Left lung (tissue), 4 donors: ENCODE measurements at regions not wholly inside any gene's neighbourhood (a gene's known extent, or its start where the extent isn't known, plus 50 kb on each side); places are given as distances from the start of the nearest gene placed in this dataset.
A peak's percentile ranks its signal among the peaks of the same experiment; 100 is the strongest.
"Not testable (repeated sequence)": the region's sequence is repeated elsewhere in the genome, so short reads cannot be mapped to it uniquely, and the experiment has no call there.

Experiments used
- ATAC-seq: fragments of 200-7000 bp; cut with Tn5 transposase; one replicate; pipeline ENCODE4 v1.9.1; 2020; ENCODE audit warnings: moderate library complexity
- DNase-seq, 4 donors: peaks; one replicate each; pipeline ENCODE4 v3.0.0-alpha.2; 2013 to 2020
- H3K27ac ChIP-seq, 2 donors: fragments of 200-600 bp; sonication (generic) in 1 of 2; one replicate each; pipeline versions ENCODE4 v1.5.0 to v1.8.0; 2020 to 2021
- H3K27me3 ChIP-seq, 2 donors: fragments of 200-600 bp; sonication (generic) in 1 of 2; one replicate each; pipeline versions ENCODE4 v1.5.0 to v1.8.0; 2020 to 2021
- H3K36me3 ChIP-seq, 2 donors: fragments of 200-600 bp; sonication (generic) in 1 of 2; one replicate each; pipeline versions ENCODE4 v1.5.0 to v1.8.0; 2020 to 2021
- H3K4me1 ChIP-seq, 2 donors: fragments of 200-600 bp; one replicate each; pipeline ENCODE4 v1.8.0; 2021
- H3K4me3 ChIP-seq, 2 donors: fragments of 200-600 bp; sonication (generic) in 1 of 2; one replicate each; pipeline versions ENCODE4 v1.5.0 to v1.8.0; 2020 to 2021; ENCODE audit warnings: mild to moderate bottlenecking in 1 of 2
- H3K9me3 ChIP-seq, 2 donors: fragments of 200-600 bp; sonication (generic) in 1 of 2; one replicate each; pipeline versions ENCODE4 v1.5.0 to v1.8.0; 2020 to 2021
- intact Hi-C, 2 donors: fragments of 100-400 bp; cut with DNase I; formaldehyde crosslinking; loops; one replicate each; pipeline versions ENCODE4 v1.11.2 to v1.14.2; 2022
- donor health status: DM: no; HTN: yes; CAD: no.
- donor health status: DM: no; HTN: no; CAD: no.

DNA sequence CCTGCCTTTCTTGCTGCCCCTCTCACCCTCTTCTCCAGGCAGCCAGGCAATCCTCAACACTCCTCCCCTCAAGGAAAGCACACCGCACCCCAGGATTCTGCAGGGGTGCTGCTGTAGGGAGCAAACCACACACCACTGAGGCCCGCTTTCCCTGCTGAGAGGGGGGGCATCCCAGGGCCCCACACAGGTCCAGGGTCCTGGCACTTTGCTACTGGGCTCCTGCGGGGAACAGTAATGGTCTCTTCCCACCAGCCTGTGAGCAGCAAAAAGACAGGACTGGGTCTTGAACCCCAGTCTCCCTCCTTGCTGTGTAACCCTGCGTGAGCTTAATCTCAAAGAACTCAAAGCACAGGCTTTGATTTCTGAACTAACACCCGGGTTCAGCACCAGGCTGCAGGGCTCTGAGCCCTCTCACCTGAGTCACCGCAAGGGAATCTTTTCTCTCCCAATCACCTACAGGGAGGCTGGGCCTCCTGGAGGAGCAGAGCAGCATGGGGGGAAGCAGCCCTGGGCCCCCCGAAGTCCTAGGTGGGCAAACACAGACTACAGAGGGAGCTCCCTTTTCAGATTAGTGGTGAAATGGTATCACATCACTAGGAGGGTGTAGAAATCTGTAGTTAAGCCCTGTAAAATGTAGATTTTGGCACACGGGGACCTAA is 232.6 kb downstream of the POTEG start:
- H3K27me3 ChIP-seq, H3K9me3 ChIP-seq, H3K27ac ChIP-seq, ATAC-seq, intact Hi-C loops, H3K36me3 ChIP-seq, H3K4me1 ChIP-seq, DNase-seq, H3K4me3 ChIP-seq: not testable (repeated sequence)

- H3K4me1 ChIP-seq, intact Hi-C loops, H3K27ac ChIP-seq, ATAC-seq, H3K9me3 ChIP-seq, DNase-seq, H3K4me3 ChIP-seq, H3K36me3 ChIP-seq, H3K27me3 ChIP-seq: not testable (repeated sequence)
Observed at GRCh38 chr14:19202053-19202442, 232.1 kb downstream of the POTEG start.

GRCh38 chr14:19203250-19203972 is 230.7 kb downstream of the POTEG start:
- H3K36me3 ChIP-seq, H3K4me1 ChIP-seq, H3K27me3 ChIP-seq, H3K4me3 ChIP-seq, H3K27ac ChIP-seq, ATAC-seq, intact Hi-C loops, DNase-seq, H3K9me3 ChIP-seq: not testable (repeated sequence)

DNA sequence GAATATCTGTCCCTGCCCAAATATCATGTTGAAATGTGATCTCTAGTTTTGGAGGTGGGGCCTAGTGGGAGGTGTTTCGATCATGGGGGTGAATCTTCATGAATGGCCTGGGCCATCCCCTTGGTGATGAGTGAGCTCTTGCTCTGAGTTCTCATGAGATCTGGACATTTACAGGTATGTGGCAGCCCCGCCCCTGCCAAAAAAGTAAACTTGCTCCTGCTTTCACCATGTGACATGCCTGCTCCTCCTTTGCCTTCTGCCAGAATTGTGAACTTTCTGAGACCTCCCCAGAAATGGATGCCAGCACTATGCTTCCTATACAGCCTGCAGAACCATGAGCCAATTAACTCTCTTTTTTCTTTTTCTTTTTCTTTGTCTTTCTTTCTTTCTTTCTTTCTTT is 229.3 kb downstream of the POTEG start:
- H3K9me3 ChIP-seq, DNase-seq, intact Hi-C loops, H3K4me1 ChIP-seq, H3K27ac ChIP-seq, H3K27me3 ChIP-seq, ATAC-seq, H3K36me3 ChIP-seq, H3K4me3 ChIP-seq: not testable (repeated sequence)

DNA sequence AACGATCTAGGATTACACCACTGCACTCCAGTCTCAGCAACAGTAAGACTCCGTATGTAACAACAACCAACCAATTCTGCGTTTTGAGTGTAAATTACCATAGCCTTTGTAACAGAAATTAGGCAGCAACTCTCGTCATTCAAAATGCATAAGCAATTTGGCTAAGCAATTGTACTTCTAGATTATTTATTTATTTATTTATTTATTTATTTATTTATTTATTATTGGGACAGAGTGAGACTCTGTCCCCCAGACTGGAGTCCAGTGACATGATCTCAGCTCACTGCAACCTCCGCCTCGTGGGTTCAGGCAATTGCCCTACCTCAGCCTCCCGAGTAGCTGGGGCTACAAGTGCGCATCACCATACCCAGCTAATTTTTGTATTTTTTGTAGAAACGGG is 217.7 kb downstream of the POTEG start:
- not testable (repeated sequence) for H3K4me3 ChIP-seq, ATAC-seq, DNase-seq

GRCh38 chr14:19219423-19219822 is 214.7 kb downstream of the POTEG start:
- H3K9me3 ChIP-seq, H3K4me3 ChIP-seq, ATAC-seq, H3K27me3 ChIP-seq, intact Hi-C loops, DNase-seq, H3K36me3 ChIP-seq, H3K27ac ChIP-seq, H3K4me1 ChIP-seq: not testable (repeated sequence)

More for the DNA sequence above, 217.7 kb downstream of the POTEG start:
- H3K4me1 ChIP-seq, H3K36me3 ChIP-seq, H3K27me3 ChIP-seq, H3K9me3 ChIP-seq, H3K27ac ChIP-seq, intact Hi-C loops: not testable (repeated sequence)

DNA sequence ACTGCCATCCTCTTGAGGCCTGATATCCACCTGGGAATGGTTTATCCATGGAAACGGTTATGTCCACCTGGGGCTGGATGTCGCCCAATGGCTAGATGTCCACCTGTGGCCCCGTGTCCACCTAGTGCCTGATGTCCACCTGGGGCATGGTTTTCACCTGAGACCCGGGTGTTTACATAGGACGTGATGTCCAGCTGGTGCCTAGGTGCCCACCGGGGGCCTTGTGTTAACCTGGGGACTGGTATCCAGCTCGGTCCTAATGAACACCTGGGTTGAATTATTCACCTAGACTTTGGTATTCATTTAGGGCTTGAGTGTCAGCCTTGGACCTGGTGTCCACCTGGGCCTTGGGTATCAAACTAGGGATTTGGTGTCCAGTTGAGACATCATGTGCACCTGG is 202.7 kb downstream of the POTEG start:
- H3K4me3 ChIP-seq, H3K36me3 ChIP-seq, DNase-seq, H3K4me1 ChIP-seq, ATAC-seq, H3K27me3 ChIP-seq, H3K9me3 ChIP-seq, H3K27ac ChIP-seq, intact Hi-C loops: not testable (repeated sequence)

DNA sequence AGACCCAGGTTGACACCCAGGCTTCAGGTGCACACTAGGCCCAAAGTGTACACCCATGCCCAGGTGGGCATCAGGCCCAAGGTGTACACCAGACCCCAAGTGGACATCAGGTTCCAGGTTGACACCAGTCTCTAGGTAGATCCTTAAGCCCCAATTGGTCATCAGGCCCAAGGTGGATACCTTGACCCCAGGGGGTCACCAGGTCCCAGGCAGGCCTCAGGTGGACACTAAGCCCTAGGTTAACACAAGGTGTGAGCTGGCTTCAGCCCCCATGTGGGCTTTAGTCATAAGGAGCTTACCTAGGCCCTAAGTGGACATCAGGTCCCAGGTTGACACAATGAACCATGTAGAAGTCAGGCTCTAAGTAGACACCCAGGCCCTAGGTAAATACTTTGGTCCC is 200.1 kb downstream of the POTEG start:
- H3K27me3 ChIP-seq, H3K4me1 ChIP-seq, H3K27ac ChIP-seq, intact Hi-C loops, H3K9me3 ChIP-seq, H3K4me3 ChIP-seq, DNase-seq, ATAC-seq, H3K36me3 ChIP-seq: not testable (repeated sequence)

DNA sequence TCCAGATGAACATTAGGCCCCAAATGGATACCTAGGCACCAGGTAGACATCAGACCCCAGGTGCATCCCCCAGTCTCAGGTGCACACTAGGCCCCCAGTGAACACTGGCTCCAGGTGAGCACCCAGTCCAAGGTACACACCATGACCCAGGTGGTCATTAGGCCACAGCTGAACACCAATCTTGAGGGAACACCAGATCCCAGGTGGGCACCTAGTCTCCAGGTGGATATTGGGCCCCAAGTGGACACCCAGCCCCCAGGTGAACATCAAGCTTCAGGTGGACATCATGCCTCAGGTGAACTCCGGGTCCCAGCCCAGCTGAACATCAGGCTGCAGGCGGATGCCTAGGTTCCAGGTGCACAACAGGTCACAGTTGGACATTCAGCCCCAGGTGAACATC is 196.5 kb downstream of the POTEG start:
- H3K4me3 ChIP-seq, H3K36me3 ChIP-seq, H3K27ac ChIP-seq, intact Hi-C loops, H3K4me1 ChIP-seq, H3K9me3 ChIP-seq, H3K27me3 ChIP-seq, ATAC-seq: not testable (repeated sequence)
- DNase-seq: peak in 1 of 4 donors; percentile 26

- H3K4me1 ChIP-seq, H3K4me3 ChIP-seq, H3K36me3 ChIP-seq, H3K9me3 ChIP-seq, intact Hi-C loops, H3K27me3 ChIP-seq, DNase-seq, ATAC-seq, H3K27ac ChIP-seq: not testable (repeated sequence)
Observed at GRCh38 chr14:19238584-19238983, 195.6 kb downstream of the POTEG start.

GRCh38 chr14:19239981-19240380 is 194.2 kb downstream of the POTEG start:
- H3K4me3 ChIP-seq, H3K9me3 ChIP-seq, H3K4me1 ChIP-seq, intact Hi-C loops, H3K27ac ChIP-seq, ATAC-seq, H3K27me3 ChIP-seq, H3K36me3 ChIP-seq: not testable (repeated sequence)
- DNase-seq: peak in 1 of 4 donors; percentile 67

DNA sequence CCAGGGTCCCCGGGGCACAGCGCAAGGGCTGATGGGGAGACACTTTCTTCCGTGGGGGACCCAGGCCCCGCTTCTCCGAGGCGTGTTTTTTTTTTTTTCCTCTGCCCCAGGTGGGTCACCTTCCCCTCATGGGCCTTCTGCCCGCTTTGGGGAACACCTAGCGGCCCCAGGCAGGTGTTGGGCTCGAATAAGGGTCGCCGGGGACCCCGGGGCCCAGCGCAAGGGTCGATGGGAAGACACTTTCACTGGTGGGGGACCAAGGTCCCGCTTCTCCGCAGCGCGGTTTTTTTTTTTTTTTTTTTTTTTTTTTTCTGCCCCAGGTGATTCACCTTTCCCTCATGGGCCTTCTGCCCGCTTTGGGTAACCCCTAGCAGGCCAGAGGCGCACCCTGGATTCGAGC is 193.8 kb downstream of the POTEG start:
- DNase-seq, H3K27me3 ChIP-seq, H3K4me1 ChIP-seq, H3K27ac ChIP-seq, H3K36me3 ChIP-seq, intact Hi-C loops, ATAC-seq, H3K9me3 ChIP-seq, H3K4me3 ChIP-seq: not testable (repeated sequence)

GRCh38 chr14:19241451-19241850 is 192.7 kb downstream of the POTEG start:
- H3K27me3 ChIP-seq, H3K4me1 ChIP-seq, H3K9me3 ChIP-seq, H3K36me3 ChIP-seq, ATAC-seq, H3K4me3 ChIP-seq, intact Hi-C loops, H3K27ac ChIP-seq: not testable (repeated sequence)
- DNase-seq: peak in 1 of 4 donors; percentile 60

DNA sequence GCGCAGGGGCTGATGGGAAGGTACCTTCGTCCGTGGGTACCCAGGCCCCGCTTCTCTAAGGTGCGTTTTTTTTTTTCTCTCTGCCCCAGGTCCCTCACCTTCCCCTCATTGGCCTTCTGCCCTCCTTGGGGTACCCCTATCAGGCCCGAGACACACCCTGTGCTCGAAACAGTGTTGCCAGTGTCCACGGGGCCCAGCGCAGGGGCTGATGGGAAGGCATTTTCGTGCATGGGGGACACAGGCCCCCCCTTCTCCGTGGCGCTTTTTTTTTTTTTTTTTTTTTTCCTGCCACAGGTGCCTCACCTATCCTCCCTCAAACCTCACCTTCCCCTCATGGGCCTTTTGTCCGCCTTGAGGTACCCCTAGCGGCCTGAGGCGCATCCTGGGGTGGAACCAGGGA is 191.6 kb downstream of the POTEG start:
- DNase-seq, ATAC-seq, H3K27ac ChIP-seq, intact Hi-C loops, H3K4me1 ChIP-seq, H3K9me3 ChIP-seq, H3K27me3 ChIP-seq, H3K4me3 ChIP-seq, H3K36me3 ChIP-seq: not testable (repeated sequence)
